Uterus (tissue), 2 donors: ENCODE measurements at regions not wholly inside any gene's neighbourhood (a gene's known extent, or its start where the extent isn't known, plus 50 kb on each side); places are given as distances from the start of the nearest gene placed in this dataset.

Experiments used
- CTCF ChIP-seq, 4 experiments: fragments of 200-600 bp in 2 of 4; fragments of 450-650 bp in 2 of 4; sonication (generic) in 2 of 4; IDR thresholded peaks; one replicate each; pipeline ENCODE4 v1.5.1; 2016 to 2019; ENCODE audit warnings: antibody characterized with exemption in 4 of 4, mild to moderate bottlenecking in 2 of 4, moderate library complexity in 1 of 4
- POLR2A ChIP-seq, 2 donors: fragments of 450-650 bp; IDR thresholded peaks; one replicate each; pipeline ENCODE4 v1.6.1; 2016; ENCODE audit warnings: antibody characterized with exemption in 2 of 2, mild to moderate bottlenecking in 1 of 2, moderate library complexity in 1 of 2

DNA sequence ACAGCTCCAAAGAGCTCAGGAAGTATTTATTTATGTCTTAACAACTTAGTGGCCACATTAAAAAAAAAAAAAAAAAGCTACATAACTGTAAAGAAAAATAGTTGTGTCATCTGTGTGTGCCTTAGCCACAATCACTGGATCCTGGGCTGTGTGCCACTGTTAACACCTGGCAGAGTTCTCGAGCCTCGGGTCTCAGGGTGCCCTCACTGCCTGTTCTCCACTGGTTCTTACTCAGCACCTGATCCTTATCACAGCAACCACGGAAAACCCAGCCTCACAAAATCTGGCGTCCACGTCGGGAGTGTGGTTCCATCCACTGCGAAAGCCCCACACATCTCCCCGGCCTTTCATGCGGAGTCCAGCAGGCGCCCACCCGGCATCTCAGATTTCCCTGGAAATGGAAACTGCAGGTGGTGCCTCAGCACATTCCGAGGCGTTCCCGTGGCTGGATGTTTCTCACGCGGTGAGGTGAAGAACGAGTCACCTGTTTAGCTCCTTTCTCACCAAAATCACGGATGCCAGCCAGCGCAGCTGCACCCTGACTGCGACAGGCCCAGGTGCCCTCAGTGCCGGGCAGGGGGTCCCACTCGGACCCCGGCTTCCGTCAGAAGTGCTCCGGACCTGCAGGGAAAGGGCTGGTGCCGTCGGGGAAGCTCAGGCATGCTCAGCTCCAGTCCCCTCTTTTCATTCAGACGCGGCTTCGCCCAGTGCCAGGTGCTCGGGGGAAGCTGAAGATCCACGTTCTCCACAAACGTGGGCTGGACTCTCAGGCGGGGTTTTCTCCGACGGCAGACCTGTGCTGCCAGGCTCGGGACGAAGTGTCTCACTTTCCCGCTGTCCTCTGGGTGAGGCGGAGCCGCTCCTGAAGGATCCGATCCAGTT, 198.7 kb upstream of the SALL3 start:
- no peak for TF ChIP-seq POLR2A (IDR thresholded peaks at IDR 0.05)
- no peak for TF ChIP-seq CTCF (IDR thresholded peaks at IDR 0.05)
